Endodermal cell (in vitro differentiated cells): ENCODE measurements at regions not wholly inside any gene's neighbourhood (a gene's known extent, or its start where the extent isn't known, plus 50 kb on each side); places are given as distances from the start of the nearest gene placed in this dataset.

Source experiments
- DNase-seq: peaks from one replicate; pipeline ENCODE4 v3.0.0-alpha.2; 2017
- H3K27ac ChIP-seq: 2 replicates; pipeline ENCODE4 v1.5.1; 2013; ENCODE audit warnings: mild to moderate bottlenecking, low read depth, low read length, moderate library complexity
- H3K27me3 ChIP-seq: 2 replicates; pipeline ENCODE4 v1.6.1; 2013; ENCODE audit warnings: mild to moderate bottlenecking, low read length, moderate library complexity; ENCODE audit not compliant: insufficient read depth, control insufficient read depth, poor library complexity, severe bottlenecking
- H3K36me3 ChIP-seq: 2 replicates; pipeline ENCODE4 v1.7.0; 2013; ENCODE audit warnings: mild to moderate bottlenecking, low read length, moderate library complexity; ENCODE audit not compliant: control insufficient read depth, insufficient read depth
- H3K4me1 ChIP-seq: one replicate; pipeline ENCODE4 v1.7.0; 2013; ENCODE audit warnings: low read length; ENCODE audit not compliant: control insufficient read depth, insufficient read depth
- H3K4me3 ChIP-seq: 2 replicates; pipeline ENCODE4 v1.5.1; 2013; ENCODE audit warnings: mild to moderate bottlenecking, low read length, moderate library complexity
- H3K9ac ChIP-seq: 2 replicates; pipeline ENCODE4 v1.6.1; 2013; ENCODE audit warnings: mild to moderate bottlenecking, low read length, moderate library complexity; ENCODE audit not compliant: poor library complexity, severe bottlenecking; ENCODE audit errors: extremely low read depth
- H3K9me3 ChIP-seq: 2 replicates; pipeline ENCODE4 v1.6.1; 2013; ENCODE audit warnings: mild to moderate bottlenecking, low read length, moderate library complexity; ENCODE audit not compliant: control insufficient read depth
- H3K27ac Mint-ChIP-seq: 2 replicates; pipeline ENCODE4 v1.8.0; 2020; ENCODE audit warnings: mixed read lengths
- H3K27me3 Mint-ChIP-seq: 2 replicates; pipeline ENCODE4 v1.8.0; 2021; ENCODE audit warnings: mild to moderate bottlenecking, mixed read lengths; ENCODE audit not compliant: insufficient read depth
- H3K36me3 Mint-ChIP-seq: 2 replicates; pipeline ENCODE4 v1.8.0; 2020; ENCODE audit warnings: low read depth, mixed read lengths
- H3K4me1 Mint-ChIP-seq: 2 replicates; pipeline ENCODE4 v1.8.0; 2020; ENCODE audit warnings: mixed read lengths
- H3K4me3 Mint-ChIP-seq: 2 replicates; pipeline ENCODE4 v1.8.0; 2020; ENCODE audit warnings: mild to moderate bottlenecking, moderate library complexity, mixed read lengths
- H3K9me3 Mint-ChIP-seq: 2 replicates; pipeline ENCODE4 v1.8.0; 2020; ENCODE audit warnings: mild to moderate bottlenecking, mixed read lengths
- CTCF ChIP-seq: fragments of 200-600 bp; sonication (generic); conservative IDR thresholded peaks from 2 replicates; pipeline ENCODE4 v1.5.0; 2021; ENCODE audit warnings: antibody characterized with exemption, mild to moderate bottlenecking
- WGBS, 2 experiments: methylation state at CpG; one replicate each; pipeline versions ENCODE4 v1.1.5 to v1.1.7; 2013; ENCODE audit warnings: missing lambda C conversion rate in 2 of 2, mixed read lengths in 1 of 2; ENCODE audit not compliant: insufficient coverage in 1 of 2, insufficient read length in 1 of 2; 5-methylcytosine and 5-hydroxymethylcytosine counted together

- Mint-ChIP-seq H3K4me1 (no peaks in the 10 kb centered on the region), H3K9me3 (peaks cover 31% of the 10 kb centered on the region), H3K27me3 (no peaks in the 10 kb centered on the region), H3K36me3 (peaks cover 2% of the 10 kb centered on the region), H3K4me3 (no peak overlapping the region), H3K27ac (no peak overlapping the region)
- H3K36me3 ChIP-seq: no peaks in the 10 kb centered on the region
- H3K27ac ChIP-seq: no peak overlapping the region
- H3K4me1 ChIP-seq: no peaks in the 10 kb centered on the region
- peaks cover 22% of the 10 kb centered on the region for H3K9me3 ChIP-seq
- no peak for DNase-seq
- WGBS, 2 experiments: 79% methylated on average over 1 of the region's 2 CpGs; no CpG with 5 or more reads in 1 of the 2 experiments
- no peak for TF ChIP-seq CTCF
- no peaks in the 10 kb centered on the region for H3K27me3 ChIP-seq
- no peak overlapping the region for H3K9ac ChIP-seq
- H3K4me3 ChIP-seq: no peak overlapping the region
Measured at GRCh38 chr11:110782616-110783015, 70.4 kb upstream of the ARHGAP20 start.

GRCh38 chr11:110779108-110779507 lies 66.9 kb upstream of the ARHGAP20 start:
- no peak overlapping the region for H3K27ac ChIP-seq
- no peaks in the 10 kb centered on the region for H3K36me3 ChIP-seq
- H3K9ac ChIP-seq: no peak overlapping the region
- no peak for TF ChIP-seq CTCF
- Mint-ChIP-seq H3K4me1 (no peaks in the 10 kb centered on the region), H3K36me3 (no peaks in the 10 kb centered on the region), H3K4me3 (no peak overlapping the region), H3K27me3 (no peaks in the 10 kb centered on the region), H3K9me3 (peaks cover 9% of the 10 kb centered on the region), H3K27ac (no peak overlapping the region)
- no peak for DNase-seq
- H3K4me1 ChIP-seq: no peaks in the 10 kb centered on the region
- WGBS, 2 experiments: 89 to 92% methylated on average over 3 of the region's 3 CpGs
- no peak overlapping the region for H3K4me3 ChIP-seq
- H3K9me3 ChIP-seq: peaks cover 6% of the 10 kb centered on the region
- H3K27me3 ChIP-seq: no peaks in the 10 kb centered on the region

GRCh38 chr11:110778343-110778742 lies 66.1 kb upstream of the ARHGAP20 start:
- no peak overlapping the region for H3K4me3 ChIP-seq

More at GRCh38 chr11:110778343-110778742, 66.1 kb upstream of the ARHGAP20 start:
- no peak for TF ChIP-seq CTCF
- Mint-ChIP-seq H3K27me3 (no peaks in the 10 kb centered on the region), H3K27ac (no peak overlapping the region), H3K36me3 (no peaks in the 10 kb centered on the region), H3K4me3 (no peak overlapping the region), H3K9me3 (peaks cover 9% of the 10 kb centered on the region), H3K4me1 (no peaks in the 10 kb centered on the region)
- no peaks in the 10 kb centered on the region for H3K4me1 ChIP-seq
- no peak overlapping the region for H3K9ac ChIP-seq
- H3K9me3 ChIP-seq: peaks cover 6% of the 10 kb centered on the region
- 90 to 100% methylated on average over 1 of the region's 1 CpG for WGBS, 2 experiments
- H3K27ac ChIP-seq: no peak overlapping the region
- no peaks in the 10 kb centered on the region for H3K36me3 ChIP-seq
- DNase-seq: no peak
- H3K27me3 ChIP-seq: no peaks in the 10 kb centered on the region
